ENCODE measurements at regions not wholly inside any gene's neighbourhood (a gene's known extent, or its start where the extent isn't known, plus 50 kb on each side); places are given as distances from the start of the nearest gene placed in this dataset.
"Not testable (repeated sequence)": the region's sequence is repeated elsewhere in the genome, so short reads cannot be mapped to it uniquely, and the experiment has no call there.

GRCh38 chr4:20075248-20075871 is 176.3 kb upstream of the SLIT2 start:
- Histone ChIP-seq H3K27me3 (ENCODE audit: low read length) (no peaks in the 10 kb centered on the region), H4K20me1 (ENCODE audit: low read depth, low read length) (no peaks in the 10 kb centered on the region), H3K36me3 (ENCODE audit: low read length) (no peaks in the 10 kb centered on the region), H3K79me2 (ENCODE audit: insufficient read depth, low read length) (no peaks in the 10 kb centered on the region), H3K9me3 (ENCODE audit: insufficient read depth, low read length) (no peaks in the 10 kb centered on the region), H3K27ac (ENCODE audit: low read depth, low read length) (no peak overlapping the region), H3F3A (ENCODE audit: insufficient read depth) (no peaks in the 10 kb centered on the region), H3K4me3 (ENCODE audit: insufficient read depth, low read length, poor library complexity, severe bottlenecking) (no peak overlapping the region), H3K9me2 (replicated peaks; ENCODE audit: insufficient read depth, low read length) (no peaks in the 10 kb centered on the region), H3K9ac (ENCODE audit: low read length) (no peak overlapping the region), H2AFZ (ENCODE audit: low read depth, low read length, severe bottlenecking) (no peak overlapping the region), H3K4me2 (ENCODE audit: low read depth, low read length, poor library complexity, severe bottlenecking) (no peak overlapping the region)
- TF ChIP-seq EZH2phosphoT487 (conservative IDR thresholded peaks at IDR 0.05; ENCODE audit: low read length) (no peak), CTCF (IDR thresholded peaks at IDR 0.05; ENCODE audit: insufficient read depth, low read length, poor library complexity, severe bottlenecking) (no peak)

- H3K79me2 ChIP-seq (ENCODE audit: insufficient read depth, low read length): no peaks in the 10 kb centered on the region
- H4K20me1 ChIP-seq (ENCODE audit: low read depth, low read length): no peaks in the 10 kb centered on the region
- H3K9me2 ChIP-seq (replicated peaks; ENCODE audit: insufficient read depth, low read length): no peaks in the 10 kb centered on the region
- TF ChIP-seq EZH2phosphoT487 (conservative IDR thresholded peaks at IDR 0.05; ENCODE audit: low read length): no peak
- TF ChIP-seq CTCF (IDR thresholded peaks at IDR 0.05; ENCODE audit: insufficient read depth, low read length, poor library complexity, severe bottlenecking): no peak
- H3K4me3 ChIP-seq (ENCODE audit: insufficient read depth, low read length, poor library complexity, severe bottlenecking): no peak overlapping the region
- H3K9me3 ChIP-seq (ENCODE audit: insufficient read depth, low read length): no peaks in the 10 kb centered on the region
- no peaks in the 10 kb centered on the region for H3F3A ChIP-seq (ENCODE audit: insufficient read depth)
- H3K27ac ChIP-seq (ENCODE audit: low read depth, low read length): no peak overlapping the region
- no peaks in the 10 kb centered on the region for H3K27me3 ChIP-seq (ENCODE audit: low read length)
- H3K9ac ChIP-seq (ENCODE audit: low read length): no peak overlapping the region
- H3K4me2 ChIP-seq (ENCODE audit: low read depth, low read length, poor library complexity, severe bottlenecking): no peak overlapping the region
- no peak overlapping the region for H2AFZ ChIP-seq (ENCODE audit: low read depth, low read length, severe bottlenecking)
- H3K36me3 ChIP-seq (ENCODE audit: low read length): no peaks in the 10 kb centered on the region
Measured at GRCh38 chr4:20074450-20074849, 177.3 kb upstream of the SLIT2 start.

- Histone ChIP-seq H3K79me2 (ENCODE audit: insufficient read depth, low read length) (no peaks in the 10 kb centered on the region), H4K20me1 (ENCODE audit: low read depth, low read length) (no peaks in the 10 kb centered on the region), H3K9me3 (ENCODE audit: insufficient read depth, low read length) (no peaks in the 10 kb centered on the region), H3K27ac (ENCODE audit: low read depth, low read length) (no peak overlapping the region), H3K4me3 (ENCODE audit: insufficient read depth, low read length, poor library complexity, severe bottlenecking) (no peak overlapping the region), H3K36me3 (ENCODE audit: low read length) (no peaks in the 10 kb centered on the region), H2AFZ (ENCODE audit: low read depth, low read length, severe bottlenecking) (no peak overlapping the region), H3K9ac (ENCODE audit: low read length) (no peak overlapping the region), H3K4me2 (ENCODE audit: low read depth, low read length, poor library complexity, severe bottlenecking) (no peak overlapping the region), H3F3A (ENCODE audit: insufficient read depth) (no peaks in the 10 kb centered on the region), H3K9me2 (replicated peaks; ENCODE audit: insufficient read depth, low read length) (no peaks in the 10 kb centered on the region), H3K27me3 (ENCODE audit: low read length) (no peaks in the 10 kb centered on the region)
- TF ChIP-seq EZH2phosphoT487 (conservative IDR thresholded peaks at IDR 0.05; ENCODE audit: low read length) (no peak), CTCF (IDR thresholded peaks at IDR 0.05; ENCODE audit: insufficient read depth, low read length, poor library complexity, severe bottlenecking) (no peak)
Measured at GRCh38 chr4:20065952-20066351, 185.8 kb upstream of the SLIT2 start.

GRCh38 chr4:20062857-20063256 is 188.8 kb upstream of the SLIT2 start:
- H3K9me3 ChIP-seq (ENCODE audit: insufficient read depth, low read length); H2AFZ ChIP-seq (ENCODE audit: low read depth, low read length, severe bottlenecking); H3K4me2 ChIP-seq (ENCODE audit: low read depth, low read length, poor library complexity, severe bottlenecking); H3K27me3 ChIP-seq (ENCODE audit: low read length); H3K4me3 ChIP-seq (ENCODE audit: insufficient read depth, low read length, poor library complexity, severe bottlenecking); H3K79me2 ChIP-seq (ENCODE audit: insufficient read depth, low read length); H3K27ac ChIP-seq (ENCODE audit: low read depth, low read length); H3K9ac ChIP-seq (ENCODE audit: low read length); H4K20me1 ChIP-seq (ENCODE audit: low read depth, low read length); H3K36me3 ChIP-seq (ENCODE audit: low read length); H3K9me2 ChIP-seq (replicated peaks; ENCODE audit: insufficient read depth, low read length); H3F3A ChIP-seq (ENCODE audit: insufficient read depth): not testable (repeated sequence)

All from SU-DHL-6 (cell line).